K562 (cell line): ENCODE measurements at regions not wholly inside any gene's neighbourhood (a gene's known extent, or its start where the extent isn't known, plus 50 kb on each side); places are given as distances from the start of the nearest gene placed in this dataset.

ENCODE experiments used
- CEBPZ ChIP-seq: fragments of 150-350 bp; IDR thresholded peaks from 2 replicates; pipeline ENCODE4 v1.6.1; 2014; ENCODE audit warnings: low read depth, mild to moderate bottlenecking, low read length, borderline replicate concordance
- ERF ChIP-seq: fragments of 450-650 bp; formaldehyde crosslinking; IDR thresholded peaks from 2 replicates; pipeline ENCODE4 v1.4.0; 2020; ENCODE audit warnings: mild to moderate bottlenecking, mixed read lengths
- ETV6 ChIP-seq, 3 experiments: fragments of 150-350 bp in 1 of 3; sonication (generic) in 1 of 3; formaldehyde crosslinking in 1 of 3; IDR thresholded peaks; 2 replicates each; pipeline versions ENCODE4 v1.6.1 to v1.8.0; 2014 to 2022; ENCODE audit warnings: borderline replicate concordance in 2 of 3, low read depth in 2 of 3, antibody characterized with exemption in 1 of 3, low read length in 1 of 3, mild to moderate bottlenecking in 1 of 3, missing genetic modification reagents in 1 of 3
- FIP1L1 ChIP-seq: fragments of 200-400 bp; formaldehyde crosslinking; IDR thresholded peaks from 2 replicates; pipeline ENCODE4 v1.6.1; 2018; ENCODE audit warnings: mild to moderate bottlenecking, low read depth, low read length; ENCODE audit not compliant: poor library complexity, severe bottlenecking
- FOXO4 ChIP-seq: fragments of 450-650 bp; formaldehyde crosslinking; IDR thresholded peaks from 2 replicates; pipeline ENCODE4 v1.4.0; 2020; ENCODE audit warnings: mild to moderate bottlenecking, moderate library complexity
- HBP1 ChIP-seq: fragments of 450-650 bp; formaldehyde crosslinking; IDR thresholded peaks from 2 replicates; pipeline ENCODE4 v1.4.0; 2022; ENCODE audit warnings: missing genetic modification characterization
- MCM2 ChIP-seq: fragments of 450-650 bp; IDR thresholded peaks from 2 replicates; pipeline ENCODE4 v1.6.1; 2017; ENCODE audit warnings: low read depth, mild to moderate bottlenecking
- RBM14 ChIP-seq: fragments of 200-400 bp; formaldehyde crosslinking; IDR thresholded peaks from 2 replicates; pipeline ENCODE4 v1.6.1; 2018; ENCODE audit warnings: low read depth, mild to moderate bottlenecking, low read length, moderate library complexity, borderline replicate concordance; ENCODE audit not compliant: insufficient read depth
- SREBF2 ChIP-seq: sonication (generic); formaldehyde crosslinking; IDR thresholded peaks from 2 replicates; pipeline ENCODE4 v1.4.0; 2020; ENCODE audit warnings: mild to moderate bottlenecking, missing genetic modification reagents
- TCF15 ChIP-seq: fragments of 250-450 bp; sonication (Bioruptor Pico); IDR thresholded peaks from 2 replicates; pipeline ENCODE4 v1.8.0; 2022; ENCODE audit warnings: moderate library complexity, mild to moderate bottlenecking, inconsistent platforms
- TRIM28 ChIP-seq: fragments of 450-650 bp; IDR thresholded peaks from 2 replicates; pipeline ENCODE4 v1.6.1; 2017
- XRCC4 ChIP-seq: IDR thresholded peaks from one replicate; pipeline ENCODE4 v1.6.1; 2011; ENCODE audit not compliant: insufficient read depth, insufficient read length; ENCODE audit errors: extremely low read depth
- ZBTB9 ChIP-seq: fragments of 450-650 bp; formaldehyde crosslinking; IDR thresholded peaks from 2 replicates; pipeline ENCODE4 v1.4.0; 2020; ENCODE audit warnings: mild to moderate bottlenecking, moderate library complexity
- ZHX1 ChIP-seq: fragments of 150-350 bp; conservative IDR thresholded peaks from 2 replicates; pipeline ENCODE4 v1.6.1; 2014; ENCODE audit warnings: low read length
- ZNF133 ChIP-seq: fragments of 250-450 bp; sonication (Bioruptor Pico); IDR thresholded peaks from 2 replicates; pipeline ENCODE4 v1.4.0; 2020; ENCODE audit warnings: mild to moderate bottlenecking

GRCh38 chr6:14704383-14705271 lies 541.2 kb upstream of the JARID2 start (continued):
- TF ChIP-seq ZHX1 (no peak), SREBF2 (CRISPR knock-in tag) (no peak), FOXO4 (no peak), RBM14 (no peak), ERF (CRISPR knock-in tag) (0 out of 2 replicates have a peak, but pooled peaks have one; percentile 59), TRIM28 (no peak), ETV6 (IDR thresholded peaks at IDR 0.05; ENCODE audit: borderline replicate concordance in 1 of 2, low read depth in 2 of 2, low read length in 1 of 2) (no peak), ETV6 (CRISPR knock-in tag; IDR thresholded peaks at IDR 0.05; ENCODE audit: borderline replicate concordance) (no peak), CEBPZ (no peak), TCF15 (CRISPR knock-in tag) (no peak), ZNF133 (no peak), XRCC4 (no peak), ZBTB9 (no peak; the same call in 1 of the 2 replicates), HBP1 (no peak), MCM2 (no peak), FIP1L1 (no peak)
